ENCODE measurements at regions not wholly inside any gene's neighbourhood (a gene's known extent, or its start where the extent isn't known, plus 50 kb on each side); places are given as distances from the start of the nearest gene placed in this dataset.

- intact Hi-C loops (cut with DNase I), result no loop called here
- ATAC-seq, result no peak
- TF ChIP-seq, protein P1, sequence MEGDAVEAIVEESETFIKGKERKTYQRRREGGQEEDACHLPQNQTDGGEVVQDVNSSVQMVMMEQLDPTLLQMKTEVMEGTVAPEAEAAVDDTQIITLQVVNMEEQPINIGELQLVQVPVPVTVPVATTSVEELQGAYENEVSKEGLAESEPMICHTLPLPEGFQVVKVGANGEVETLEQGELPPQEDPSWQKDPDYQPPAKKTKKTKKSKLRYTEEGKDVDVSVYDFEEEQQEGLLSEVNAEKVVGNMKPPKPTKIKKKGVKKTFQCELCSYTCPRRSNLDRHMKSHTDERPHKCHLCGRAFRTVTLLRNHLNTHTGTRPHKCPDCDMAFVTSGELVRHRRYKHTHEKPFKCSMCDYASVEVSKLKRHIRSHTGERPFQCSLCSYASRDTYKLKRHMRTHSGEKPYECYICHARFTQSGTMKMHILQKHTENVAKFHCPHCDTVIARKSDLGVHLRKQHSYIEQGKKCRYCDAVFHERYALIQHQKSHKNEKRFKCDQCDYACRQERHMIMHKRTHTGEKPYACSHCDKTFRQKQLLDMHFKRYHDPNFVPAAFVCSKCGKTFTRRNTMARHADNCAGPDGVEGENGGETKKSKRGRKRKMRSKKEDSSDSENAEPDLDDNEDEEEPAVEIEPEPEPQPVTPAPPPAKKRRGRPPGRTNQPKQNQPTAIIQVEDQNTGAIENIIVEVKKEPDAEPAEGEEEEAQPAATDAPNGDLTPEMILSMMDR (IDR thresholded peaks at IDR 0.05), result no peak
Observed at GRCh38 chr5:121108725-121109124, 644.6 kb downstream of the PRR16 start.

GRCh38 chr5:121109817-121110216 is 645.7 kb downstream of the PRR16 start:
- WGBS, 3 donors, result 0 to 59% (median 50%) methylated on average over 1 of the region's 1 CpG
- Histone ChIP-seq H3K36me3 (ENCODE audit: insufficient read depth in 1 of 2, low read depth in 1 of 2) (no peaks in the 10 kb centered on the region), H3K27ac (no peak overlapping the region), H3K27me3 (ENCODE audit: insufficient read depth in 3 of 3, low read length in 2 of 3) (no peaks in the 10 kb centered on the region), H3K9me3 (no peaks in the 10 kb centered on the region), H3K4me1 (no peaks in the 10 kb centered on the region), H3K4me3 (no peak overlapping the region)
- ATAC-seq, result no peak
- intact Hi-C loops (cut with DNase I), result no loop called here
- DNase-seq, result no peak
- TF ChIP-seq, protein P1 (IDR thresholded peaks at IDR 0.05), result no peak

More at GRCh38 chr5:121108725-121109124, 644.6 kb downstream of the PRR16 start:
- Histone ChIP-seq H3K4me1 (no peaks in the 10 kb centered on the region), H3K27ac (no peak overlapping the region), H3K9me3 (no peaks in the 10 kb centered on the region), H3K36me3 (ENCODE audit: insufficient read depth in 1 of 2, low read depth in 1 of 2) (no peaks in the 10 kb centered on the region), H3K4me3 (no peak overlapping the region), H3K27me3 (ENCODE audit: insufficient read depth in 3 of 3, low read length in 2 of 3) (no peaks in the 10 kb centered on the region)
- DNase-seq, result no peak
- WGBS, 3 donors, result 79 to 82% (median 80%) methylated on average over 10 of the region's 10 CpGs

DNA sequence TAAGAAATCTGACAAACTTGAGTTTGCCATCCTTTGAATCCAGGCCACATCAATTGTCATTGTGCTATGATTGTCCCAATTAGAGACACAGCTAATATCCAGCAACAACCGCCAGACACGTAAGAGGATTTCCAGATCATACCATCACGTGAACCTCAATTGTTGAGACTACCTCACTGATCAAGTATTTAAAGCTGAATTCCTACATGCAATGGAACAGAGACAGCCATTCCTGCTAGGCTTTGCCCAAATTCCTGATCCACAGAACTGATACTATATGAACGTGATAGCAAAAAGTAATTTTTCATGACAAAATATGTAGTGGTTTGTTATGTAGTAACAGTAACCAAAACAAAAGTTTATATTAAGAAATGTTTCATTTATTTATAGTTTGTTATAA is 657.7 kb downstream of the PRR16 start:
- Histone ChIP-seq H3K27ac (no peak overlapping the region), H3K36me3 (ENCODE audit: insufficient read depth in 1 of 2, low read depth in 1 of 2) (no peaks in the 10 kb centered on the region), H3K27me3 (ENCODE audit: insufficient read depth in 3 of 3, low read length in 2 of 3) (no peaks in the 10 kb centered on the region), H3K9me3 (no peaks in the 10 kb centered on the region), H3K4me3 (no peak overlapping the region), H3K4me1 (no peaks in the 10 kb centered on the region)
- no peak for DNase-seq
- no peak for ATAC-seq
- intact Hi-C loops (cut with DNase I), result no loop called here
- 61 to 72% (median 64%) methylated on average over 4 of the region's 4 CpGs for WGBS, 3 donors
- TF ChIP-seq, protein P1 (IDR thresholded peaks at IDR 0.05), result no peak

- no peaks in the 10 kb centered on the region for H3K36me3 ChIP-seq (ENCODE audit: insufficient read depth in 1 of 2, low read depth in 1 of 2)
- TF ChIP-seq, protein P1 (IDR thresholded peaks at IDR 0.05), result no peak
- H3K9me3 ChIP-seq, result no peaks in the 10 kb centered on the region
- no peaks in the 10 kb centered on the region for H3K27me3 ChIP-seq (ENCODE audit: insufficient read depth in 3 of 3, low read length in 2 of 3)
- WGBS, 3 donors, result 70 to 84% (median 72%) methylated on average over 1 of the region's 1 CpG
- DNase-seq (no peak), ATAC-seq (no peak)
- no peak overlapping the region for H3K27ac ChIP-seq
- intact Hi-C loops (cut with DNase I), result loop anchor here in 1 of 2 donors (2.0 kb wide), 1 partner anchor 36 kb away; no protein-coding TSS in a partner anchor
- H3K4me1 ChIP-seq, result no peaks in the 10 kb centered on the region
- H3K4me3 ChIP-seq, result no peak overlapping the region
Observed at GRCh38 chr5:121138495-121138907, 674.4 kb downstream of the PRR16 start.

DNA sequence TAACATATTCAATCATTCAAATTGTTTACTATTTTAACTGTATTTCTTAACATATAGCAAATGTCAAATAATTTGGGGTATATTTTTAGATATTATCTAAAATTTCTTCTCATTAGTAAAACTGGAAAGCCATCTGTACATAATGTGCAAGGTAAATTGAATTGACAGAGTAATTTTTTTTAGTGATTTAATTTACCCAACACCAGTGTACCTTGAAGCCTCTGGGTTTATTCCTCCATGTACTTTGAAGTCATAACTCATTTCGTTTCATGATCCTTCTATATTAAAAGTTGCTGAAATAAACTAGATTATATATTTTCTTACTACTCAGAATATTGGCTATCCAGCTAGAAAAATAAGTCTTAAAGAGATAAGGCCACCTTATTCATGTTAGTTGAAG is 674.9 kb downstream of the PRR16 start:
- intact Hi-C loops (cut with DNase I), result loop anchor here in 1 of 2 donors (2.0 kb wide), 1 partner anchor 36 kb away; no protein-coding TSS in a partner anchor
- Histone ChIP-seq H3K27me3 (ENCODE audit: insufficient read depth in 3 of 3, low read length in 2 of 3) (no peaks in the 10 kb centered on the region), H3K4me1 (no peaks in the 10 kb centered on the region), H3K4me3 (no peak overlapping the region), H3K36me3 (ENCODE audit: insufficient read depth in 1 of 2, low read depth in 1 of 2) (no peaks in the 10 kb centered on the region), H3K9me3 (no peaks in the 10 kb centered on the region), H3K27ac (no peak overlapping the region)
- DNase-seq, result no peak
- no peak for ATAC-seq
- WGBS, 3 donors, result 57 to 58% (median 58%) methylated on average over 1 of the region's 1 CpG
- TF ChIP-seq, protein P1 (IDR thresholded peaks at IDR 0.05), result no peak

Data from psoas muscle (tissue), 7 donors.